Esophagus (tissue), 2 donors: ENCODE measurements at regions not wholly inside any gene's neighbourhood (a gene's known extent, or its start where the extent isn't known, plus 50 kb on each side); places are given as distances from the start of the nearest gene placed in this dataset.

Source experiments
- H3K27ac ChIP-seq, 2 donors: one replicate each; pipeline ENCODE4 v1.5.1; 2013; ENCODE audit warnings: low read depth in 2 of 2, mild to moderate bottlenecking in 2 of 2, inconsistent platforms in 1 of 2, low read length in 1 of 2, moderate library complexity in 1 of 2
- H3K27me3 ChIP-seq, 2 donors: one replicate each; pipeline ENCODE4 v1.6.1; 2013; ENCODE audit warnings: low read length in 2 of 2, control low read depth in 1 of 2, mild to moderate bottlenecking in 1 of 2; ENCODE audit not compliant: insufficient read depth in 2 of 2, control insufficient read depth in 1 of 2
- H3K36me3 ChIP-seq, 2 donors: one replicate each; pipeline ENCODE4 v1.6.1; 2013; ENCODE audit warnings: low read length in 1 of 2; ENCODE audit not compliant: control insufficient read depth in 2 of 2, insufficient read depth in 2 of 2
- H3K4me1 ChIP-seq, 2 donors: one replicate each; pipeline ENCODE4 v1.6.1; 2013; ENCODE audit warnings: low read length in 1 of 2; ENCODE audit not compliant: control insufficient read depth in 2 of 2, insufficient read depth in 2 of 2
- H3K4me3 ChIP-seq, 2 donors: one replicate each; pipeline ENCODE4 v1.5.1; 2013; ENCODE audit warnings: low read length in 2 of 2, mild to moderate bottlenecking in 2 of 2, low read depth in 1 of 2, moderate library complexity in 1 of 2
- H3K9me3 ChIP-seq, 2 donors: one replicate each; pipeline ENCODE4 v1.6.1; 2013; ENCODE audit warnings: mild to moderate bottlenecking in 2 of 2, low read depth in 1 of 2, low read length in 1 of 2, moderate library complexity in 1 of 2; ENCODE audit not compliant: control insufficient read depth in 2 of 2, insufficient read depth in 1 of 2
- whole genome bisulfite sequencing, 2 donors: extraction: QIAGEN DNeasy Blood & Tissue Kit; methylation state at CpG; one replicate each; pipeline ENCODE4 v1.1.7; 2013; 5-methylcytosine and 5-hydroxymethylcytosine counted together
- donor health status: healthy with polysubstance abuse.
- donor health status: Bipolar disorder and iron deficiency.

GRCh38 chr6:132004668-132005067, 53.5 kb upstream of the CCN2 start:
- 73 to 81% methylated on average over 1 of the region's 1 CpG for WGBS, 2 donors
- no peaks in the 10 kb centered on the region for H3K27me3 ChIP-seq
- H3K27ac ChIP-seq = no peak overlapping the region

DNA sequence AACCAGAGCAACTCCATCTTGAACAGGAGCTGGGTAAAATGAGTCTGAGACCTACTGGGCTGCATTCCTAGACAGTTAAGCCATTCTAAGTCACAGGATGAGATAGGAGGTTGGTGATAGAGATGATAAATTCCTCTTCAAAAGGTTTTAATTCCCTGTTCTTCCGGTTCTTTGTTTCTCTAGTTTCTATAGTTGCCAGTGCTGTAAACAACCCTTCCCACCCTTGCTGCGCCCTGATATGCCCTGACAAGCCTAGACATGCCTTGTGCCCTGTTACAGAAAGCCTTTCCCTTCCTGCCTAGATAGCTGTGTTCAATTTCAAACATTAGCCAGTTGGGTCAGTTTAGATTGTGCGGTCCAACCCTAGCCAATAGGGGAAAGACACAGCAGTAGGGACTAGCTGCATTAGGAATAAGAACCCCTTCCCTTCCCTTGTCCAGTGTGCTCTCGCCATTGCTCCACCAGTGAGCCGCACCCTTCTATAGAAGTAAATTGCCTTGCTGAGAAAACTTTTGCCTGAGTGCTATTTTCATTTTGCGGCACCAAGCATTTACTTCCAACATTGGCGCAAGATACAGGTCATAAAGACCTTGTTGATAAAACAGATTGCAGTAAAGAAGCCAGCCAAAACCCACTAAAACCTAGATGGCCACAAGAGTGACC, 52.5 kb upstream of the CCN2 start:
- Histone ChIP-seq H3K27ac (no peak overlapping the region), H3K36me3 (no peaks in the 10 kb centered on the region), H3K4me3 (no peak overlapping the region), H3K4me1 (no peaks in the 10 kb centered on the region), H3K9me3 (peaks cover 0 to 5% of the 10 kb centered on the region in 2 donors), H3K27me3 (no peaks in the 10 kb centered on the region)
- 82 to 91% methylated on average over 7 of the region's 7 CpGs for WGBS, 2 donors

More at GRCh38 chr6:132004668-132005067, 53.5 kb upstream of the CCN2 start:
- Histone ChIP-seq H3K4me3 (no peak overlapping the region), H3K9me3 (peaks cover 0 to 5% of the 10 kb centered on the region in 2 donors), H3K4me1 (no peaks in the 10 kb centered on the region), H3K36me3 (no peaks in the 10 kb centered on the region)
